Caki2 (cell line): ENCODE measurements at regions not wholly inside any gene's neighbourhood (a gene's known extent, or its start where the extent isn't known, plus 50 kb on each side); places are given as distances from the start of the nearest gene placed in this dataset.

ENCODE experiments used
- DNase-seq: peaks from one replicate; pipeline ENCODE4 v3.0.0-alpha.2; 2015; ENCODE audit warnings: low read depth
- in situ Hi-C: cut with HindIII; loops from 2 replicates; pipeline ENCODE4 v1.10.0; 2016; ENCODE audit warnings: low sequenced_read_pairs, low pct_unique_long_range_greater_than_20kb, mixed read lengths

DNA sequence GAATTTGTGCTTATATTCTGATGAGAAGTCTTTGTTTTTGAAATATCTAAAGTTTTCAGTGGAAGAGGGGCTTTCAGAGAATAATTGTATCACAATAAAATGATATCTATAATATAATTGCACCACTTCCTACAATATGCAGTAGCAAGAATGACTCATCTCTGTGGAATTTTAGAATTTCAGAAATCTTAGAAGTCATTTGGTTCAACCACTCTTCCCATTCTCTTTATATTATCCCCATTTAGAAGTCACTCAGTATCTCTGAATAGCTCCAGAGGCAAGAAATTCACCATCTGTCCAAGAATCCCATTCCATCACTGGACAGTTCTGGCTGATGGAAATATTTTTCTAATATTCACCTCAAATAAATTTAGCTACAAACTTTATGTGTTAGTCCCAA is 59.3 kb upstream of the CCDC68 start:
- in situ Hi-C loops, result no loop called here
- peak; percentile 12 for DNase-seq

DNA sequence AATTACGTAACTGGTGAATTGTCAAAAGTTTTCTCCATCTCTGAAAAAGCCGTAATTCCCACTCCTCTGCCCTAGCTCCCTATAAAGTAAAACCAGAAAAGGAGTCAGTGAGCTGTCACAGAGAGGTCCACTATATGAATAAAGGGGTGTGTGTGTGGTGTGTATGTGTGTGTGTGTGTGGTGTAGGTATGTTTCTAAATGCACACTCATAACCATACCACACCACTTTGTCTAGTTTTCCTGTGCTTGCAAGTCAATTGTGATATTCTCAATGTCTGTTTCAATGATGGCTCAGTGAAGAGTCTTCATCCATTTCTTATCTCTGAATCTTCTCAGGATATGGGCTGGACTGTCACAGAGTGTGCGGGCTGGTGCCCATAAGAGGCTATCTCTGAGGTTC is 54.8 kb upstream of the CCDC68 start:
- in situ Hi-C loops, result no loop called here
- no peak for DNase-seq

- DNase-seq, result no peak
- in situ Hi-C loops, result no loop called here
Measured at GRCh38 chr18:55013685-55014084, 54.4 kb upstream of the CCDC68 start.

DNA sequence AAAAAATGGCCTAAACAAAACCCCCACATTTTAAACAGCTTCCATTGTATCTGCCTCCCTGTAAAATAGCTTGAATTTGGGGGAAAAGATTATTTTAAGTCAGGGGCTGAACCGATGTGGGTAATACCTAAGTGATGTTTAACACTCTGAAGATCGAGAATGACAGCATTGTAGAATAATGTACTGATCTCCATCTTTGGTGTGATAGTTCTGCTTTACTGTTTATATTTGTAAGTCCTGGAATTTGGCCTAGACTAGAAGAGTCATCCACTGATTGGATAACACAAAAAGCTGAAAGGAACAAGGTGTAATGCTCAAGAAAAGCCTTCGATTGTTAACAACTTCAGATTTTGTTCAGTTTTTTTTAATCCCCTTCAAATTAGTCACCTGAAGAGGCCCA is 53.8 kb upstream of the CCDC68 start:
- in situ Hi-C loops, result no loop called here
- no peak for DNase-seq

DNA sequence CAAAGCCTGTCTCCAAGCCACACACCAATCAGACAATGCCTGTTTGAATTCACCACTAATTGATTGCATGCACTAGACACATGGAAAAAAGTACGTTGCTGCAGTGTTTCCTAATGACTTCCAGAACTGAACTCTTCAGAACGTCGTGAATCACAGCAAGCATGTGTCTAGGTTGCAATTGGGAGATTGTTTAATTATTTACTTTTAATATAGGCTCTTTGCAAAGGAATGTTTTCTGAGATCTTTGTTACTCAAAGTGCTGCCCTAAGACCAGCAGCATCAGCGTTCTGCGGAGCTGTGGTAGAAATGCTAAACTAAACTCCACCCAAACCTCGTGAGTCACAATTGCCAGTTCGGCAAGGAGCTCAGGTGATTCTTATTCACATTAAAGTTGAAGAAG is 52.7 kb upstream of the CCDC68 start:
- in situ Hi-C loops, result no loop called here

More for the DNA sequence above, 52.7 kb upstream of the CCDC68 start:
- peak; percentile 71 for DNase-seq
